ENCODE measurements at regions not wholly inside any gene's neighbourhood (a gene's known extent, or its start where the extent isn't known, plus 50 kb on each side); places are given as distances from the start of the nearest gene placed in this dataset.

DNA sequence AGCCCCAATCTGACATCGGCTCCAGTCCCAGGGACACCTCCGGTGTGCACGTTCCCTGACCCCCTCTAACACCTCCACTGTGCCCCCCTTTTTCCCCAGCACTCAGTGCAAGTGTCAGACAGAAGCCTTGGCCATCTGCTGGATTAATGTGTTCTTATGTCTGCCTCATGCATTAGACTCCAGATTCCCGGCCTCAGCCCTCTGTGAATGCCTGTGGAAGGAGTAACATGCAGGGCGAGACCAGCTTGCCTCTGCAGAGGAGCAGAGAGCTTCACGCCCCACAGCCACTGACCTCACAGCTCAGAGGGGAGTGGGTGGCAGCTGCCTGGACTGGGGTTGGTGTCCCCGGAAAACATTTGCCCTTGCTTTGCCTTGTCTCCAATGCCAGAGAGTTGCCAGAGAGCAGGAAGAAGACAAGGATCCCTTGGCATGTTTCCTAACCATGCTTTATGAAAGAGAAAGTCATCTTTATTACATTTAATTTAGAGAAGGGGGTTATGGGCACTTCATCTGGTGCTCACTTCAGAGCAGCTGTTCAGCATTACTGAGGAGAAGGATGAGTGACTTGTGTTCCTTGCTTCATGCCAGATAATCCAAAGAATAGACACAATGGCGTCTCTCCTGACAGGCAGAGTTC, 91.6 kb upstream of the CXCL12 start:
- DNase-seq (ENCODE audit: low read depth in 2 of 2) = no peak

DNA sequence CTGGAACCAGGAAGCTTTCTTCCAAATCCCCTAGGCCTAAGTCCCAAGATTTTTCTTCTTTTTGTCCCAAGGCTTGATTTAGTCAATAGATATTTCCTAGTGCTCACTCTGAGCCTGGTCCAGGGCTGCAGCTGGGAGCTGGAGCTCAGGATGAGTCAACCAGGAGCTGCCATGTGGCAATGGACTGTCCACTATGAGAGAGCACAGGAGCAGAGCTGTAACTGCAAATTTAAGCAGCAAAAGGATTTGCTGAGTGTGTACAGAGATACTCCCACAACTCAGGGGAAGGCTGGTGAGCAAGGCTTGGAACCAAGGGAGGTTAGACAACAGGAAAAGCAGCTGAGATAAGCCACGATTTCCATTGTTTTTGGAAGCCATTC, 92.1 kb upstream of the CXCL12 start:
- DNase-seq (ENCODE audit: low read depth in 2 of 2) = no peak

DNA sequence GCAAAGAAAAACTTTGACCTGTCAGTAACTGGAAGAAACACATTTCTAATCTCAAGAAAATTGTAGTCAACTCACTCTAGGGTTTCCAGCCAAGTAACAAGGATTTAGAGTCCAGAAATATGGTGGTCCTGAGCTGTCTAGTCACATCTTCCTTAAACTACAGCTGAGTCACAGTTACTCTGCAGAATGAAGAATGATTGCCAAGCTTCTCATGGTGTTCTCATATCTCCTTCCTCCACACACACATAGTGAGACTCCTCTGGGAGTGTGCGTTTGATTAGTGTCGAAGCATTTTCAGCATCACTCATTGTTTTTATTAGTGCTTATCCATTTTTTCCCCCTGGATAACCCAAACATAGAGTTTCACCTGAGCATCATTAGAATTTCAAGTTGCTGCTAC, 93.1 kb upstream of the CXCL12 start:
- DNase-seq (ENCODE audit: low read depth in 2 of 2) = no peak

DNA sequence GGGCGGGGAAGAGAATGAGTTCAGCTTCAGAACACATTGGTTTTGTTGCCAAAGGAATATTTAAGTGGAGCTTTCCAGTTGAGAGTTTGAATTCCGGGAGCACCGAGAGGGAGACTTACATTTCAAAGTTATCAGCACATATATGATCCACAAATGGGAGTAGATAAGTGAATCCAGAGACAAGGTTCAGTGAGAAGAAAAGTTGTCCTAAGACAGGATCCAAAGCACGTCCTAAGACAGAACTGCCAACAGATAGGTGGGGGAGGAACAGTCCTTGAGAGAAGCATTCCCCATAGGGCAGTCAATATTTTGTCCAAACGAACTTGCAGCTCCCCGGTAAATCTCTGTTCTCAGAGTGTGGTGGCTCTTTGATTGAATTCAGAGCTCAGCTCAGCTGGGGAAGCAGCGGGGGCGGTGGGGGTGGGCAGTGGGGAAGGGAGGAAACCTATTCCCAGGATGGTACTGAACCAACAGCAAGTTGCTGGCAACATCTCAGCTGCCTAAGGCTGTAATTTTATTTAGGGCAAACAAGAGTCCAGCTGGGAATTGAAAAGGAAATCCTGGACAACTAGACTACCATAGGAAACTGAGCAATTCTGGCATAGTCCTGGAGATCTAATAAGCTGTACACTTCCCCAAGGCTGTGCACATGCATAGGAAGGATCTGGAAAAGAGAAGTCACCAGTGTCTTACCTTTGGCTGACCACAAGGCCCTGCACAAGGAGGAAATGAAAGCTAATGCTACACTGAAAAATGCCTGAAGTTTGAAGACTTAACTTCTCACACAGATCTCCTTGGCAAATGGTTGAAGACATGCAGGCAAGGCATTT, 94.2 kb upstream of the CXCL12 start:
- DNase-seq (ENCODE audit: low read depth in 2 of 2) = no peak

DNA sequence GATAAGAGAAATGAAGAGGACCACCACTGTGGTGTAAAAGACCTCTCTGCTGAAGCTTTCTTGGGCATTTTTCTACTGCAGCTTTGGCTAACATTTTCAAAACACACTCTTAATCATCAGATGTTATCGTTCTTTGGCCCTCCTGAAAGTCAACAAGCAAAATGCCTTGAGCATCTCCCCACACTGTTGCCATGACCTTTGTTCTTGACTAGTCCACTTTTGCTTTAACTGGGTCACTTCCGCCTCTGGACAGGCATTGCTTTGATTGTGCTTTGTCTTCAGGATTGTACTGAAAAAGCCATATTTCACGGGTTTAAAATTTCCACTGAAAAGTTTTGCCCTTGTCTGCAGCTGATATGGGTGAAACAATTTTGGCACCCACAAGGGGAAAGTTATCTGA, 107.8 kb upstream of the CXCL12 start:
- DNase-seq (ENCODE audit: low read depth in 2 of 2) = no peak

DNA sequence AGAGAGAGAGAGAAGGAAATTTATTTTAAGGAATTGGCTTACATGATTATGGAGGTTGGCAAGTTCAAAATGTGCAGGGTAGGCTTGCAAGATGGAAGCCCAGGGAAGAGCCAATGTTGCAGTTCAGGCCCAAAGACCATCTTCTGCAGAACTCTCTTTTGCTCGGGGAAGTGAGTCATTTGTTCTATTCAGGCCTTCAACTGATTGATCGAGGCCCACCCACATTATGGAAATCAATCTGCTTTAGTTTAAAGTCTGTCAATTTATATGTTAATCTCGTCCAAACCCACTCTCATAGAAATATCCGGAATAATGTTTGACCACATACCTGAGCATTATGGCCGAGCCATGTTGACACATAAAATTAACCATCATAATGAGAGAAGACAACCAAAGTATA, 113.3 kb upstream of the CXCL12 start:
- no peak for DNase-seq (ENCODE audit: low read depth in 2 of 2)

DNA sequence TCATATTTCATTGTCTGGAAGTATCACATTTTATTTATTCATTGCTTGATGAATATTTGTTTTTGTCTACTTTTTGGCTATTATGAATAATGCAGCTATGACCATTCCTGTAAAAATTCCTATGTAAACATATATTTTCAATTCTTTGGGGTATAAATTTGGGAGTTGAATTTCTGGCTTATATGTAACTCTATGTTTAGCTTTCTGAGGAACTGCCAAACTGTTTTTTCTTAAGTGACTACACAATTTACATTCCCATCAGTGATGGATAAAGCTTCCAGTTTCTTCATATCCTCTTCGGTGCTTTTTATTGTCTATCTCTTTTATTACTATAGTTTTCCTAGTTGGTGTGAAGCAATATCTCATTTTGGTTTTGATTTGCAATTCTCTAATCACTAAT, 115.6 kb upstream of the CXCL12 start:
- no peak for DNase-seq (ENCODE audit: low read depth in 2 of 2)

DNA sequence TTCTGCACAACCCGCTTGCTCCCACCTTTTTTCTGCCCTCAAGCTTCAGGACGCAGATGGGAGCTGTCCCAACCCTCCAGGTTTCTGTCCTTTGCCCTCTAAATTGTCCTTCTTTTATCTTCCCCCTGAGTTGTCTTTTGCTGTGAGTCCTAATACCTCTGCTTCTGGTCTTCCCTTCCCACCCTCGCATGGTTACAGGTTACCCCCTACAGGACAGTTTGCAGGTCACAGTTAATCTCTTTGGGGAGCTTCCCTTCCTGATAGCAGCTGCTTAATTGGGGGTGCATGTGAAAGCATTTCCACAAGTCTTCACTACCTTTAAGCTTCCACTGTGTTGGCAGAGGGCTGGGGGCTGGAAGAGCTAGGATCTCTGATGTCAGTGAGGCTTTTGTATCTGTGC, 121.5 kb upstream of the CXCL12 start:
- no peak for DNase-seq (ENCODE audit: low read depth in 2 of 2)

DNA sequence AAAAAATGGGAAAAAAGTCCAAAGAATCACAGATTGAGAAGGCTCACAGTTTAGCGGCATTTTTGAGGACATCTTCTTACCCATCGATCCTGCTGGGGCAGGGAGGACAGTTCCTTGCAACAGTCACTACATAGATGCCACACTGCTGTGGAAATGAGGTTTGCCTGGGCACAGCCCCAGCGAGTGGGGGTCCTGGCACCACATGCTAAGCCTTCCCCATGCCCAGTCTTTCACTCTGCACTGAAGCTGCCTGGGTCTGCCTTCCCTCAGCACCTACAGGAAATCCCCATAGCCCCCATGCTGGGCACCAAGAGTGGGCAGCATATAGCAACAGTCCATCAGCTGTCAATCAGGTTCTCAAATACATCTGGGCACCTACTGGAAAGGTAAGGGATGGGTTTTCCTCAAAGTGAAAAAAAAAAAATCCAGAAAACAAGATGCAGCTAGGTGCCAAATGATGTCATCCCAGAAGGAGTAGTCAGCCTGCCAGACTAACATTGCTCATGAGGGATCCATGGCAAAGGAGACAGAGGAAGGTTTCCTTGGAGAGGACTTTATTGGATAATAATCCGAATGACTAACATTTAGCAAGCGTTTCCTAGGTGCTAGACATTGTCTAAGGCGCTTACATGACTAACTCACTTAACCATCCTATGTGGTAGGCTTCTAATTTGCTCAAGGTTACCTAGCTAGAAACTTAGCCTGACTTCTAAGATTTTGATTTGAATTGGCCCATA, 125.7 kb upstream of the CXCL12 start:
- DNase-seq (ENCODE audit: low read depth in 2 of 2) = peak in 1 of 2 experiments; percentile 29

DNA sequence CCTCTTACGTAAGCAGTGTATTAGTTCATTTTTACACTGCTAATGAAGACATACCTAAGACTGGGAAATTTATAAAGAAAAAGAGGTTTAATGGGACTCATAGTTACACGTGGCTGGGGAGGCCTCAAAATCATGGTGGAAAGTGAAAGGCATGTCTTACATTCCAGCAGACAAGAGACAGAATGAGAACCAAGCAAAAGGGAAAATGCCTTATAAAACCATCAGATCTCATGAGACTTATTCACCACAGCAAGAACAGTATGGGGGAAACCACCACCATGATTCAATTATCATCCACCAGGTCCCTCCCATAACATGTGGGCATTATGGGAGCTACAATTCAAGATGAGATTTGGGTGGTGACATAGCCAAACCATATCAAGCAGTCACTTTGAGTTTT, 126.3 kb upstream of the CXCL12 start:
- no peak for DNase-seq (ENCODE audit: low read depth in 2 of 2)

DNA sequence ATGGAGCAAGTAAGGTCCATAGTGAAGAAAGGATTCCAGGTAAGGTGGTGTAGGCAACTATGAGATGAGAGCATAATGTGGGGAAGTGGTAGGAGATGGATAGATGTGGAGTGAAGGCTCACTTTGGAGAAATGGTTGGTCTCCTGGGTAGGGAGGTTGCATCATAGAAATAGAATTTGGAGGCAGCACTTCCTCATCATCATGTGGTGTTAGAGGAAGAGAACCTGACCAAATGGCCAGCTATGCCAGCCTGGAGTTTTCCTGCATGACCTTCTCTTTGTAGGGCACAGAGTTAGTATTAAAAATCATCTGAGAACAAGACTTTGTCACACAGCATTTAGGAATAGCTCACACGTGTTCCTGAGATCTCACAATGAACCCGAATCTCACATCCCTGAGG, 126.7 kb upstream of the CXCL12 start:
- no peak for DNase-seq (ENCODE audit: low read depth in 2 of 2)

DNA sequence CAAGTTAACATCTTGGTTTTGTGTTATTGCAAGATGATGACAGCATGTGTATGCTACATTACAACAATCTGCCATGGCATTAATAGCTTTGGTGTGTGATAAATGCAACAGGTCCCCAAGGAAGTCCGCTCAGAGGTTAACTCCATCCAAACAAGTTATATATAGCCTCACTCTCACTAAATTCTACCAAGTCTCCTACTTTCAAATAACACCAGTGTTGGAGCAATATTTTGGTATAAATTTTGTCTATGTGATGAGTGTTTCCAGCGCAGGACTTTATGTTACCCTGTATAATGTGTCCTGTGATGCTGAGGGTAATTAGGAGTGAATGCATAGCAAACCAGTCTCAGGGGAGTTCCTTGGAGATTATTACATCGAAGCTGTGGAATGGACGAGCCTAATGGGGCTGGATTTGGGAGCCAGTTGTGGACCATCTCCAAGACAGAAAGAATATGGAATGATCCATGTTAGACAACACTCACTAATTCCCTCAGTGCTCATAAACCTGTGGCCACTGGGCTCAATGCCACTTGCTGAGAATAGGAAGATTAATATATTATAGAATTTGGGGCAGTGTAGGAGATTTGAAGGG, 127.6 kb upstream of the CXCL12 start:
- peak; percentile 44 to 57 for DNase-seq (ENCODE audit: low read depth in 2 of 2)

DNA sequence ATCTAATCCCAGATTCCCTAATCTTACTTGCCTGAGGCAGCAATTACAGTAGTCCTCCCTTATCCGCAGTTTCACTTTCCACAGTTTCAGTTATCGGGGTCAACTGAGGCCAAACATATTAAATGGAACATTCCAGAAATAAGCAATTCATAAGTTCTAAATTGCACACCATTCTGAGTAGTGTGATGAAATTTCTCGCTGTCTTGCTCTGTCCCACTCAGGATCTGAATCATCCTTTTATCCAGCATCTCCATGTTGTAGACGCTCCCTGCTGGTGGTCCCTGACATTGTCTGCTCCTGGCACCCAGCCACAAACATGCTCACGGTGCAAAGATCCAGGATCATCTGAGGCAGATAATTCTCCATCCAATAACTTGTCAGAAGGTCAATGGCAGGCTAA, 128.7 kb upstream of the CXCL12 start:
- DNase-seq (ENCODE audit: low read depth in 2 of 2) = peak; percentile 40 to 50

DNA sequence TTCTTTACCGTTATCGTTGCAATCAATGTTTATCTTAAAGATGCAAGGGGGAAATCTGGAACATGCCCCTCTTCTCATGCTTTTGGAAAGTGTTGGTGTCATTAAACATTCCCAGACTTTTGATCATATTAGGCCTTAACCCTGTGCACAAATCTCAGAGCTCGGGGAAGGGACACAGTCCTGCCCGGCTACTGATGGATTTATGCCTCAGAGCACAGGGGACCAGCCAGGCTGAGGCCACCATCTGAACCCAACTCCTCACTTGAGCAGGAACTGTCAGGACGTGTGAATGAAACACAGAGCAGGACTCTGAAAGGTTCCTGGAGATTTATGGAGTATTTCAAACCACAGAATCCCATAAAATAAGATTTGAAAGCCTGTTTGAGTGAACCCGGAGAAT, 132.0 kb upstream of the CXCL12 start:
- DNase-seq (ENCODE audit: low read depth in 2 of 2) = no peak

DNA sequence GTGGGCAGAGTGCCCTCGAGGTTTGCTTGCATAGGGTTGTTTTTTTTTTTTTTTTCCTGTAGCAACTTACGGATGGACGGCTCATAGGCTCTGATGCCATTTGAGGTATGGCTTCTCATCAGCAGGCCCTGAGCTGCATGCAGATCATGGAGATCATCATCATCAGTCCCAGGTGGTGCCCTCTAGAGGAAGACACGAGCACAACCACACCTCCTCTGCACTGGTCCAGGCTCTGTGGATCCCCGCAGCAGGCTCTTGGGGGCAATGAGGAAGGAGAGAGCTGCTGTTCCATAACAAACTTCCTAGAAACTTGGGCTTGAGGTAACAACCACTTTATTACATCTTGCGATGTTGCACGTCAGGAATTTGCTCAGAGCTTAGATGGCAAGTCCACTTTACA, 132.7 kb upstream of the CXCL12 start:
- no peak for DNase-seq (ENCODE audit: low read depth in 2 of 2)

DNA sequence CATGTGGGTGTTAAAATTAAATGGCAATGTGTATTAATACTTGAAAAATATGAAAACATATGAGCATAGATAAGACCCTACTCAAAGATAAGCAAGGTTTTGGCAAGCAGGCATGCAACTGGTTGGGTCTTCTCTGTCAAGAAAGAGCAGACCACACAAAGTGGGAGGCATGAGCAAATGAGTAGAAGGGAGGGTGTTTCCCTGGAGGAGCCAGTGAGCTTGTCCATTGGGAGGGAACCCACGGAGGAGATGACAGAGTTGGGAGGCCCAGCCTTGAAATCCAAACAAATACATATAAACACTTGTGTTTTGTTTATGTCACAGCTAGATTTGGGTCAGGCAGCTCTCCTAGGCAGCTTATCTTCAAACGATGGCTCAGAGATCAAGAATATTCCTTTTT, 134.5 kb upstream of the CXCL12 start:
- DNase-seq (ENCODE audit: low read depth in 2 of 2) = no peak

DNA sequence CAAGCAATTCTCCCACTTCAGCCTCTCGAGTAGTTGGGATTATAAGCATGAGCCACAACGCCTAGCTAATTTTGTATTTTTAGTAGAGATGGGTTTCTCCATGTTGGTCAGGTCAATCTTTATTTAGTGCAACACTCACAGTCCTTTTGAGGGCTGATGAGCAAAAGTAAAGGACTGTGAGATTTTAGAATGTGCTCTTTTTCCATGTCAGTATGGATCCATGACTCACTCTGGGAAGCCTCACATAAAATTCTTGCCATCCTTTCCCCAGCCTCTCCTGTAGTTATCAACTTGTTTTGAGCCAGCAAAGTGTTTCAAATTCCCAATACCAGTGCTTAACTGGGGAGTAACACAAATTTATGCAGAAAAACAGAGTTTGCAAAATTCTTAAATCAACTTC, 135.8 kb upstream of the CXCL12 start:
- DNase-seq (ENCODE audit: low read depth in 2 of 2) = no peak

DNA sequence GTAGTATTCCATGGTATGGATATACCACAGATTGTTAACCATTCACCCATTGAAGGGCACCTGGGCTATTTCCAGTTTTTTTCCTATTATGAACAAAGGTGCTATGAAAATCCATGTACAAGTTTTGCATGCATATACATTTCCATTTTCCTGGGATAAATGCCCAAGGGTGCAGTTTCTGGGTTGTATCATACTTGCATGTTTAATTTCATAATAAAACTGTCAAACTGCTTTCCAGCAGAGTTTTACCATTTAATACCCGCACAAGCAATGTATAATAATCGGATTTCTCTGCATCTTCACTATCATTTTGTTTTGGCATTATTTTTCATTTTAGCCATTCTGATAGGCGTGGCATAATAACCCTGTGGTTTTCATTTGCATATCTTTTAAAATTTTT, 154.3 kb upstream of the CXCL12 start:
- no peak for DNase-seq (ENCODE audit: low read depth in 2 of 2)

DNA sequence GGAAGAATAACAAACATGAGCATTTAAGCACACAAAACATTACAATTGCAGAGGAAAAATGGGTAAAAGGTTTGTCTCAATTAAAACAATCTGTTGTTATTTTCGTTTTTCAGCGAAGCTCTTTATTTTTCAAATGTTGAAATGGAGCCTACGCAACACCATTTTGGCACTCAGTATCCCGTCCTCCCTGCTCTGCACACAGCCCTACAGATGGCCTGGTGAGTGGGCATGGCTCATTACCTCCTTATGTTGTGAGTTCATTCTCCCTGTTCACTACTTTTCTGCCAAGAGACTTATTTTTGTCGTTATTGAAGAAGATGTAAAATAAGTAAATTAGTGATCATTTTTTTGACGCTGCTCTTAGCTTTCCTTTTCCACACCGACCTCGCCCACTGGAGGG, 167.8 kb upstream of the CXCL12 start:
- no peak for DNase-seq (ENCODE audit: low read depth in 2 of 2)

DNA sequence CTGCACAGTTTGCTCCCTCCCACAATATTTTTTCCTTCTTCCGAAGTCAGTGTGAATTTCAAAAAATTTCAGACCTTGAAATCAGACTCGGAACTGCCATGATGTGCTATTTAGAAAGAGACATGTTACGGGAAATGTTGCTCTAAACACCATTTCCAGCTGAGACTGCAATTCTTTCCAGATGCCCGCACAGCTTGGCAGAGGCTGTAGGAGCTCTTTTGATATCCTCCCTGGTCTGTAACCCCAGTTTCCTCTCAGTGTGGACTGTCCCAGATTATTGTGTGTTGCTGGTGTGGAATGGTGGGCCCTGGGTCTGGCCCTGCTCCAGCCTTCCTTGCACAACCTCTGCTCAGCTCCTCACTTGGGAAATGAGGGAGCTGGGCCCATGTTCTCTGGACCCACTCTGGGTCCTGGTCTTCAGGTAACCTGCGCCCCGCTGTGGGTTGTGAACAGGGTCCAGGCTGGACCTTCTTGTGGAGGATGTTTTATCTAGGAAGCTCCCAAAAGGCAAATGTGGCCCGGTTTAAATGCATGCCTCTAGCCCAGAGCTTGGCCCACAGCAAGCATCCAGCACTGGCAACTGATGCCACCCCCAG, 172.8 kb upstream of the CXCL12 start:
- no peak for DNase-seq (ENCODE audit: low read depth in 2 of 2)

DNA sequence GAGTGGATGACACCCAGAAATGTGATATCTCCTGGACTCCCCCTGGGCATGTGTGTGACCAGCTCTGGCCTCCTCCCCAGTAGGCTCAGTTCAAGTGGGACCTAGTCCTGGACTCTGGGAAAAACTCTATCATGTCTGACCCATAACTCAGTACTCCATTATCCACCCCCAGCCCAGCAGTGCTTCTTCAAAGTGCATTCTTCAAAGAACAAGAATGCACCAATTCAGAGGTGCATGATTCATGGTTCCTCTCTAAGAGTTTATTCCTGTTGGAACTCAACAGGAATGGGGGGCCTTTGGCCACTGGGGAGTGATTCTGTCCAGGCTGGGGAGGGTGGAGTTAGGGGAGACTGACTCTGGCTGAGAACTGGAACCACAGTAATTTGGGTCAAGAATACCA, 173.6 kb upstream of the CXCL12 start:
- DNase-seq (ENCODE audit: low read depth in 2 of 2) = no peak

DNA sequence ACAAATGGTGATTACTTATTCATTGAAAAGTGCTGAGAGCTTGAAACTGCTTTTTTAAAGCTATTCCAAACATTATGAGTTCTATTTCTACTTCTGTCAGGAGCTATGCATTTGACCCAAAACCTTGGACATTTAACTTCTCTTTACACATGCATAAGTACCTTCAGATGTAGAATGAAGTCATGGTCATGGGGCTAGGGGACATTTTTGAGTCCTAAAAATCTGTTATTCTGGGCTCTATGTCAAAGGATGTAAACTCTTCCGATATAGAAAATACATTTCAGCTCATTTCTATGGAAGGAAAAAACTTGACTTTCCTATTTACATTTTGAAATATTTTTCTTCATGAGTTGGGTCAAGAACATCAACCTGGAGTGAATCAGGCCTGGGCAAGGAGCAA, 179.5 kb upstream of the CXCL12 start:
- DNase-seq (ENCODE audit: low read depth in 2 of 2) = no peak
